ENCODE measurements at regions not wholly inside any gene's neighbourhood (a gene's known extent, or its start where the extent isn't known, plus 50 kb on each side); places are given as distances from the start of the nearest gene placed in this dataset.

- H3K4me1 ChIP-seq (ENCODE audit: insufficient read depth, low read length): no peaks in the 10 kb centered on the region
- Mint-ChIP-seq H3K27me3 (no peaks in the 10 kb centered on the region), H3K9me3 (peaks cover 3 to 39% (median 13%) of the 10 kb centered on the region in 5 donors), H3K36me3 (no peaks in the 10 kb centered on the region), H3K4me1 (no peaks in the 10 kb centered on the region), H3K27ac (no peak overlapping the region), H3K4me3 (no peak overlapping the region)
- DNase-seq: no peak
- no peaks in the 10 kb centered on the region for H3K27me3 ChIP-seq (ENCODE audit: insufficient read depth, low read length, poor library complexity, severe bottlenecking)
- POLR2A ChIA-PET: no interaction called here
- no peak overlapping the region for H3K4me3 ChIP-seq (ENCODE audit: low read length)
- H3K36me3 ChIP-seq (ENCODE audit: insufficient read depth, low read length): no peaks in the 10 kb centered on the region
- no peak overlapping the region for H3K27ac ChIP-seq (ENCODE audit: low read depth, low read length)
- CTCF ChIA-PET: no interaction called here
- H3K9me3 ChIP-seq (ENCODE audit: low read length): no peaks in the 10 kb centered on the region
These were observed 528.4 kb upstream of the SPHKAP start for GRCh38 chr2:228709788-228710371.

GRCh38 chr2:228707846-228708245, 526.4 kb upstream of the SPHKAP start:
- H3K9me3 ChIP-seq (ENCODE audit: low read length): no peaks in the 10 kb centered on the region
- H3K27ac ChIP-seq (ENCODE audit: low read depth, low read length): no peak overlapping the region
- H3K4me3 ChIP-seq (ENCODE audit: low read length): no peak overlapping the region
- no peaks in the 10 kb centered on the region for H3K27me3 ChIP-seq (ENCODE audit: insufficient read depth, low read length, poor library complexity, severe bottlenecking)
- ChIA-PET POLR2A (no interaction called here), CTCF (no interaction called here)
- Mint-ChIP-seq H3K9me3 (peaks cover 0 to 24% (median 10%) of the 10 kb centered on the region in 5 donors), H3K4me1 (no peaks in the 10 kb centered on the region), H3K36me3 (no peaks in the 10 kb centered on the region), H3K27ac (no peak overlapping the region), H3K4me3 (no peak overlapping the region), H3K27me3 (no peaks in the 10 kb centered on the region)
- no peak for DNase-seq
- H3K36me3 ChIP-seq (ENCODE audit: insufficient read depth, low read length): no peaks in the 10 kb centered on the region
- H3K4me1 ChIP-seq (ENCODE audit: insufficient read depth, low read length): no peaks in the 10 kb centered on the region

- H3K36me3 ChIP-seq (ENCODE audit: insufficient read depth, low read length): no peaks in the 10 kb centered on the region
- ChIA-PET CTCF (no interaction called here), POLR2A (no interaction called here)
- peaks cover 4 to 26% (median 12%) of the 10 kb centered on the region in 5 donors for H3K9me3 Mint-ChIP-seq
- H3K36me3 Mint-ChIP-seq: no peaks in the 10 kb centered on the region
- no peak overlapping the region for H3K4me3 Mint-ChIP-seq
- H3K4me1 Mint-ChIP-seq: no peaks in the 10 kb centered on the region
- no peaks in the 10 kb centered on the region for H3K4me1 ChIP-seq (ENCODE audit: insufficient read depth, low read length)
- H3K4me3 ChIP-seq (ENCODE audit: low read length): no peak overlapping the region
- no peaks in the 10 kb centered on the region for H3K9me3 ChIP-seq (ENCODE audit: low read length)
- no peak overlapping the region for H3K27ac Mint-ChIP-seq
- no peak overlapping the region for H3K27ac ChIP-seq (ENCODE audit: low read depth, low read length)
- H3K27me3 Mint-ChIP-seq: no peaks in the 10 kb centered on the region
- DNase-seq: no peak
- H3K27me3 ChIP-seq (ENCODE audit: insufficient read depth, low read length, poor library complexity, severe bottlenecking): no peaks in the 10 kb centered on the region
These were observed 523.8 kb upstream of the SPHKAP start for GRCh38 chr2:228705318-228705717.

- Histone ChIP-seq H3K9me3 (ENCODE audit: low read length) (no peaks in the 10 kb centered on the region), H3K27ac (ENCODE audit: low read depth, low read length) (no peak overlapping the region), H3K36me3 (ENCODE audit: insufficient read depth, low read length) (no peaks in the 10 kb centered on the region), H3K27me3 (ENCODE audit: insufficient read depth, low read length, poor library complexity, severe bottlenecking) (no peaks in the 10 kb centered on the region), H3K4me1 (ENCODE audit: insufficient read depth, low read length) (no peaks in the 10 kb centered on the region), H3K4me3 (ENCODE audit: low read length) (no peak overlapping the region)
- no peak for DNase-seq
- CTCF ChIA-PET: no interaction called here
- POLR2A ChIA-PET: no interaction called here
- peaks cover 4 to 19% (median 6%) of the 10 kb centered on the region in 5 donors for H3K9me3 Mint-ChIP-seq
- H3K4me1 Mint-ChIP-seq: no peaks in the 10 kb centered on the region
- no peak overlapping the region for H3K27ac Mint-ChIP-seq
- no peaks in the 10 kb centered on the region for H3K27me3 Mint-ChIP-seq
- no peak overlapping the region for H3K4me3 Mint-ChIP-seq
- no peaks in the 10 kb centered on the region for H3K36me3 Mint-ChIP-seq
These were observed 521.7 kb upstream of the SPHKAP start for GRCh38 chr2:228703152-228703551.

- Mint-ChIP-seq H3K36me3 (no peaks in the 10 kb centered on the region), H3K4me1 (no peaks in the 10 kb centered on the region), H3K27ac (no peak overlapping the region), H3K4me3 (no peak overlapping the region), H3K27me3 (no peaks in the 10 kb centered on the region), H3K9me3 (peaks cover 2 to 16% (median 4%) of the 10 kb centered on the region in 5 donors)
- CTCF ChIA-PET: no interaction called here
- Histone ChIP-seq H3K27me3 (ENCODE audit: insufficient read depth, low read length, poor library complexity, severe bottlenecking) (no peaks in the 10 kb centered on the region), H3K27ac (ENCODE audit: low read depth, low read length) (no peak overlapping the region), H3K36me3 (ENCODE audit: insufficient read depth, low read length) (no peaks in the 10 kb centered on the region), H3K9me3 (ENCODE audit: low read length) (no peaks in the 10 kb centered on the region), H3K4me1 (ENCODE audit: insufficient read depth, low read length) (no peaks in the 10 kb centered on the region), H3K4me3 (ENCODE audit: low read length) (no peak overlapping the region)
- DNase-seq: no peak
- POLR2A ChIA-PET: no interaction called here
These were observed 520.0 kb upstream of the SPHKAP start for GRCh38 chr2:228701506-228701905.

GRCh38 chr2:228700638-228701037, 519.2 kb upstream of the SPHKAP start:
- Histone ChIP-seq H3K4me1 (ENCODE audit: insufficient read depth, low read length) (no peaks in the 10 kb centered on the region), H3K27ac (ENCODE audit: low read depth, low read length) (no peak overlapping the region), H3K9me3 (ENCODE audit: low read length) (no peaks in the 10 kb centered on the region), H3K4me3 (ENCODE audit: low read length) (no peak overlapping the region), H3K27me3 (ENCODE audit: insufficient read depth, low read length, poor library complexity, severe bottlenecking) (no peaks in the 10 kb centered on the region), H3K36me3 (ENCODE audit: insufficient read depth, low read length) (no peaks in the 10 kb centered on the region)
- no peak overlapping the region for H3K27ac Mint-ChIP-seq
- no peak for DNase-seq
- no peaks in the 10 kb centered on the region for H3K4me1 Mint-ChIP-seq
- CTCF ChIA-PET: no interaction called here
- no peaks in the 10 kb centered on the region for H3K27me3 Mint-ChIP-seq
- peaks cover 3 to 11% (median 7%) of the 10 kb centered on the region in 5 donors for H3K9me3 Mint-ChIP-seq
- POLR2A ChIA-PET: no interaction called here
- H3K36me3 Mint-ChIP-seq: no peaks in the 10 kb centered on the region
- H3K4me3 Mint-ChIP-seq: no peak overlapping the region

- Histone ChIP-seq H3K27me3 (ENCODE audit: insufficient read depth, low read length, poor library complexity, severe bottlenecking) (no peaks in the 10 kb centered on the region), H3K36me3 (ENCODE audit: insufficient read depth, low read length) (no peaks in the 10 kb centered on the region), H3K27ac (ENCODE audit: low read depth, low read length) (no peak overlapping the region), H3K4me1 (ENCODE audit: insufficient read depth, low read length) (no peaks in the 10 kb centered on the region), H3K9me3 (ENCODE audit: low read length) (no peaks in the 10 kb centered on the region), H3K4me3 (ENCODE audit: low read length) (no peak overlapping the region)
- Mint-ChIP-seq H3K27me3 (no peaks in the 10 kb centered on the region), H3K36me3 (no peaks in the 10 kb centered on the region), H3K9me3 (peaks cover 4 to 9% (median 7%) of the 10 kb centered on the region in 5 donors), H3K4me3 (no peak overlapping the region), H3K4me1 (no peaks in the 10 kb centered on the region), H3K27ac (no peak overlapping the region)
- POLR2A ChIA-PET: no interaction called here
- DNase-seq: no peak
- CTCF ChIA-PET: no interaction called here
These were observed 518.4 kb upstream of the SPHKAP start for GRCh38 chr2:228699888-228700287.

- H3K36me3 ChIP-seq (ENCODE audit: insufficient read depth, low read length): no peaks in the 10 kb centered on the region
- Mint-ChIP-seq H3K36me3 (no peaks in the 10 kb centered on the region), H3K9me3 (peaks cover 4 to 10% (median 7%) of the 10 kb centered on the region in 5 donors), H3K4me3 (no peak overlapping the region), H3K27ac (no peak overlapping the region), H3K27me3 (no peaks in the 10 kb centered on the region), H3K4me1 (no peaks in the 10 kb centered on the region)
- no peaks in the 10 kb centered on the region for H3K27me3 ChIP-seq (ENCODE audit: insufficient read depth, low read length, poor library complexity, severe bottlenecking)
- H3K9me3 ChIP-seq (ENCODE audit: low read length): no peaks in the 10 kb centered on the region
- H3K27ac ChIP-seq (ENCODE audit: low read depth, low read length): no peak overlapping the region
- H3K4me3 ChIP-seq (ENCODE audit: low read length): no peak overlapping the region
- H3K4me1 ChIP-seq (ENCODE audit: insufficient read depth, low read length): no peaks in the 10 kb centered on the region
- POLR2A ChIA-PET: no interaction called here
- CTCF ChIA-PET: no interaction called here
- no peak for DNase-seq
These were observed 517.9 kb upstream of the SPHKAP start for GRCh38 chr2:228699400-228699799.

GRCh38 chr2:228698963-228699362, 517.5 kb upstream of the SPHKAP start:
- Histone ChIP-seq H3K4me3 (ENCODE audit: low read length) (no peak overlapping the region), H3K4me1 (ENCODE audit: insufficient read depth, low read length) (no peaks in the 10 kb centered on the region), H3K36me3 (ENCODE audit: insufficient read depth, low read length) (no peaks in the 10 kb centered on the region), H3K9me3 (ENCODE audit: low read length) (no peaks in the 10 kb centered on the region), H3K27me3 (ENCODE audit: insufficient read depth, low read length, poor library complexity, severe bottlenecking) (no peaks in the 10 kb centered on the region), H3K27ac (ENCODE audit: low read depth, low read length) (no peak overlapping the region)
- ChIA-PET POLR2A (no interaction called here), CTCF (no interaction called here)
- H3K4me1 Mint-ChIP-seq: no peaks in the 10 kb centered on the region
- H3K27me3 Mint-ChIP-seq: no peaks in the 10 kb centered on the region
- H3K36me3 Mint-ChIP-seq: no peaks in the 10 kb centered on the region
- H3K9me3 Mint-ChIP-seq: peaks cover 4 to 10% (median 9%) of the 10 kb centered on the region in 5 donors
- no peak overlapping the region for H3K27ac Mint-ChIP-seq
- no peak overlapping the region for H3K4me3 Mint-ChIP-seq
- DNase-seq: no peak

All from CD8-positive, alpha-beta memory T cell (primary cell).